ENCODE measurements at regions not wholly inside any gene's neighbourhood (a gene's known extent, or its start where the extent isn't known, plus 50 kb on each side); places are given as distances from the start of the nearest gene placed in this dataset.

DNA sequence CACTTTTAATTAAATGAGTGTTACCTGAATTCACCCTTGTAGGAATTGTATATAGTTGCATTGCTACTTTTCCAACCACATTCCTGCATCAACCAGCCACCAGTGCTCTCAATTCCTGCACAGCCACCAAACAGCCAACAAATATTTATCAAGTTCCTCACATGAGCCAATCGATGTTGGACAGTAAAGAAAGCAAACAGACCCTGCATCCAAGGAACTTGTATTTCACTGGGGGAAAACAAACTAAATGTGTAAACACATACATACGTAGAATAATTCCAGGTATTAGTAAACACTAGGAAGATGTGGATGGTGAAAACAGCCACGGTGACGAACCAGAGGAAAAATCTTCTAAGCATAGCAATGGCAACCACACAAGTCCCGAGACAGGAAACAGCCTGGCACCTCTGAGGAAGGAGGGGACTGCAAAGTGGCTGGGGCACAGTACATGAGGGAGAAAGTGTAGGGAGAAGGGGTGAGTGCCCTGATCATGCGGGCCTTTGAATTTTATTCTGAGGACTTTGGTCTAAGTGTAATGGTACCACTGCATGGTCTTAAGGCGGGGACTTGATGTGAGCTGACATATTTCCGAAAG, 111.2 kb downstream of the XRCC2 start:
- TF ChIP-seq, protein P1, sequence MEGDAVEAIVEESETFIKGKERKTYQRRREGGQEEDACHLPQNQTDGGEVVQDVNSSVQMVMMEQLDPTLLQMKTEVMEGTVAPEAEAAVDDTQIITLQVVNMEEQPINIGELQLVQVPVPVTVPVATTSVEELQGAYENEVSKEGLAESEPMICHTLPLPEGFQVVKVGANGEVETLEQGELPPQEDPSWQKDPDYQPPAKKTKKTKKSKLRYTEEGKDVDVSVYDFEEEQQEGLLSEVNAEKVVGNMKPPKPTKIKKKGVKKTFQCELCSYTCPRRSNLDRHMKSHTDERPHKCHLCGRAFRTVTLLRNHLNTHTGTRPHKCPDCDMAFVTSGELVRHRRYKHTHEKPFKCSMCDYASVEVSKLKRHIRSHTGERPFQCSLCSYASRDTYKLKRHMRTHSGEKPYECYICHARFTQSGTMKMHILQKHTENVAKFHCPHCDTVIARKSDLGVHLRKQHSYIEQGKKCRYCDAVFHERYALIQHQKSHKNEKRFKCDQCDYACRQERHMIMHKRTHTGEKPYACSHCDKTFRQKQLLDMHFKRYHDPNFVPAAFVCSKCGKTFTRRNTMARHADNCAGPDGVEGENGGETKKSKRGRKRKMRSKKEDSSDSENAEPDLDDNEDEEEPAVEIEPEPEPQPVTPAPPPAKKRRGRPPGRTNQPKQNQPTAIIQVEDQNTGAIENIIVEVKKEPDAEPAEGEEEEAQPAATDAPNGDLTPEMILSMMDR (IDR thresholded peaks at IDR 0.05): no peak
- TF ChIP-seq POLR2A (IDR thresholded peaks at IDR 0.05) (no peak), POLR2AphosphoS5 (IDR thresholded peaks at IDR 0.05) (no peak), EP300 (IDR thresholded peaks at IDR 0.05) (no peak)
- 53 to 65% methylated on average over 8 of the region's 8 CpGs for WGBS, 2 donors
- Histone ChIP-seq H3K9me3 (no peaks in the 10 kb centered on the region), H3K36me3 (no peaks in the 10 kb centered on the region), H3K4me1 (no peaks in the 10 kb centered on the region), H3K4me3 (no peak overlapping the region), H3K27ac (no peak overlapping the region), H3K27me3 (no peaks in the 10 kb centered on the region)
- intact Hi-C loops (cut with DNase I): no loop called here
- no peak for DNase-seq

DNA sequence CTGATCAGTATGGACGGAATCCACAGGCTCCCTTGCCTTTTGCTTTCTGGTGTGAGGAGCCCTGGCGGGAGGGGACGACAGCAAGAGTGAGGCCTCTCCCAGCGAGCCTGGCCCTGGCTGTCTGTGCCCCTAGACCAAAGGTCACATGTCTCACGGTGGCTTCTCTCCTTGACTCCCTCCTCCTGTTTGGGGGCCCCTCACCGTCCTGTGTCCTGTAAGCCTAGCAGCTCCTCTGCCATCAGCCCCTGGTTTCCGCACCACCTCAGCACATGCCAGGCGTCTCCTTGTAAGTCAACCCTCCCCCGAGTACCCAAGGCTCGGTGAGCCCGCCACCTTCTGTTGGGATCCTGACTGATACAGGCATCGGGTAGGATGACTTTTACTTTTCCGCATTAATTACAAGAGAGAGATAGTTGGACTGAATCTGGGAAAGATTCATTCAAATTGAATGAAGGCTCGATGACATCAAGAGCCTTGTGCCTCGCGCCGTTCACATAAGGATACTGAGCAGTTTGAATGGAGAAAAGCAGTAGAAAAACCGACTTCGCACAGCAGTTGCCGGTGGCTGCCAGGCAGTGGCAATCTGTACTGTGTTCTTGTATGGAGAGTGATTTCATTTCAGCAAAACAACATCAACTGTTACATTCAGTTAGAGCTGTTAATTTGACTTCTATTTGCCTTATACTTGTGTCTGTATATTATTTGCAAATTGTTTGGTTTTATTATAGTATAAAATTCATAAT, 119.8 kb downstream of the XRCC2 start:
- no peak overlapping the region for H3K27ac ChIP-seq
- no peak overlapping the region for H3K4me3 ChIP-seq
- DNase-seq: no peak
- TF ChIP-seq EP300 (IDR thresholded peaks at IDR 0.05): no peak
- TF ChIP-seq, protein P1 (IDR thresholded peaks at IDR 0.05): no peak
- no peak for TF ChIP-seq POLR2AphosphoS5 (IDR thresholded peaks at IDR 0.05)
- TF ChIP-seq POLR2A (IDR thresholded peaks at IDR 0.05): no peak
- H3K36me3 ChIP-seq: no peaks in the 10 kb centered on the region
- 90% methylated on average over 20 of the region's 20 CpGs for WGBS, 2 donors
- no peaks in the 10 kb centered on the region for H3K27me3 ChIP-seq
- no peaks in the 10 kb centered on the region for H3K4me1 ChIP-seq
- intact Hi-C loops (cut with DNase I): no loop called here
- no peaks in the 10 kb centered on the region for H3K9me3 ChIP-seq

DNA sequence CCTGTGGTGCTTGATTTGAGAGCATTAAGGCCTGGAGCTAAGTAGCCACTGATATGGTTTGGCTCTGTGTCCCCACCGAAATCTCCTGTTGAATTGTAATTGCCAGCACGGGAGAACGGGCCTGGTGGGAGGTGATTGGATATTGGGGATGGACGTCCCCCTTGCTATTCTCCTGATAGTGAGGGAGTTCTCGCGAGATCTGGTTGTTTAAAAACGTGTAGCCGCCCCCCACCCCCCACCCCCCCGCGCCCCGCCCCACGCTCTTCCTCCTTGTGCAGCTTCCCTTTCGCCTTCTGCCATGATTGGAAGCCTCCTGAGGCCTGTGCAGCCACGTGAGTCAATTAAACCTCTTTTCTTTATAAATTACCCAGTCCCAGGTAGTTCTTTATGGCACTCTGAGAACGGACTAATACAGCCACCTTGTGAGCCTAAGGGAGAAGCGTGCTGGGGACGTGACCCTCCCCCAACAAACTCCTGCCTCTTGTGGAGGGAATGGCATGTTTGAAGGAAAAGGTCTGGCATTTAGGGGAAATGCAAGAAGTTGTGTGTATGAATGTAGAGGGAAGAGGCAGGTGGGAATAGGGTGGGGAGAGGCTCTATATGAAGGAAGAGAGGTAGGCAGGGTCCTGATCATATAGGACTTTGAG, 118.0 kb upstream of the KMT2C start:
- Histone ChIP-seq H3K4me1 (no peaks in the 10 kb centered on the region), H3K36me3 (no peaks in the 10 kb centered on the region), H3K9me3 (no peaks in the 10 kb centered on the region), H3K27ac (no peak overlapping the region), H3K4me3 (no peak overlapping the region), H3K27me3 (no peaks in the 10 kb centered on the region)
- DNase-seq: no peak
- 79 to 83% methylated on average over 17 of the region's 17 CpGs for WGBS, 2 donors
- intact Hi-C loops (cut with DNase I): no loop called here
- TF ChIP-seq POLR2A (IDR thresholded peaks at IDR 0.05): no peak
- no peak for TF ChIP-seq EP300 (IDR thresholded peaks at IDR 0.05)

DNA sequence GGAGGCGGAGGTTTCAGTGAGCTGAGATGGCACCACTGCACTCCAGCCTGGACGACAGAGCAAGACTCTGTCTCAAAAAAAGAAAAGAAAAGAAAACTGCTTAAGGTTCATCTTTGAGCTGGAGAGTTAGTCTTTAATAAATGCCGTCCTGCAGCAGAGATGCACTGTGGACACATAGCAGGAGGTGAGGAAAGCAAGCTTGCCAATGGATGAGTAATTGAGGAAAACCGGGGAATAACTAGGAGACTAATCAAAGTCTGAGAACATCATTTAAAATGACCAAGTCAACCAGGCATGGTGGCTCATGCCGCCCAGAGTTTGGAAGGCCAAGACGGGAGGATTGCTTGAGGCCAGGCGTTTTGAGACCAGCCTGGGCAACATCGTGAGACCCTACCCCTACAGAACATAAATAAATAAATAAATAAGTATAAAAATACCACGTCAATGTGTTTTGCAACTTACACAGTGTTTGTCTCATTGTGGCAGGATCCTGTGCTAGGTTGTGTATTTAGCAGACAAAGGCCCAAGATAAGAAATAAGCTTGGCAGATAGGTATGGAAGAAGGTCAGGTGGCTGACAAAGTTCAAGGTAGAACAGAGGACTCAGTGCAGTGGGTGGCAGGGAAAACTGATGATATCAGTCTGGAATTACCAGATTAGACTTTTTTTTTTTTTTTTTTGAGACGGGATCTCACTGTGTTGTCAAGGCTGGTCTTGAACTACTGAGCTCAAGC, 115.7 kb upstream of the KMT2C start:
- no peak for DNase-seq
- Histone ChIP-seq H3K27ac (no peak overlapping the region), H3K27me3 (no peaks in the 10 kb centered on the region), H3K4me3 (no peak overlapping the region), H3K9me3 (no peaks in the 10 kb centered on the region), H3K4me1 (no peaks in the 10 kb centered on the region), H3K36me3 (no peaks in the 10 kb centered on the region)
- 88 to 92% methylated on average over 10 of the region's 10 CpGs for WGBS, 2 donors
- intact Hi-C loops (cut with DNase I): no loop called here
- TF ChIP-seq EP300 (IDR thresholded peaks at IDR 0.05): no peak

DNA sequence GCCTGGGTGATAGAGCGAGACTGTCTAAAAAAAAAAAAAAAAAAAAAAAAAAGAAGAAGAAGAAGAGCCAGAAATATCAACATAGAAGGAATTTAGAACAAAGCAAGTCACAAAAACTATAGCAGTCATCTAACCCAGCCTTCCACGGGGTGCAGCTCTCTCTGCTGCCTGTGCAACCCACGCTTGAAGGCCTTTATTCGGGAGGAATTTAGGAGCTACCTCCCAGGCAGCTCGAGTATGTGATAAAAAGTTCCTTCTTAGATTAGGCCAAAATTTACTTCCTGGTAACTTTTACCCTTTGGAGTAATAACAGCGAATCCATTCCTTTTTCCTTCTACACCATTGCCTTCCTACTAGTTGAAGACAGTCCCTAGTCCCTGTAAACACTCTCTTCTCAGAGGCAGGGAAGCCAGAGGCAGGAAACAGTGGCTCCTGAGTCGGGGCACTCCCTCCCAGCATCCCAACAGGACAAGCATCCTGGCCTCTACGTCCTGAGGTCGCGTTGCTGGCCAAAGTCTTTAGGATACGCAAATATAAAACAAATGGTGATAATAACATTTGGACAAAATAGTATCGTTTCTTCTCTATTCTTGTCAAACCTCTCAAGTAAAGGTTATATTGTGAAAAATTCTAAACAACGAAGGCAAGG, 109.3 kb upstream of the KMT2C start:
- WGBS, 2 donors: 56 to 71% methylated on average over 13 of the region's 13 CpGs
- H3K9me3 ChIP-seq: no peaks in the 10 kb centered on the region
- TF ChIP-seq EP300 (IDR thresholded peaks at IDR 0.05): no peak
- TF ChIP-seq POLR2AphosphoS5 (IDR thresholded peaks at IDR 0.05): no peak
- TF ChIP-seq POLR2A (IDR thresholded peaks at IDR 0.05): no peak
- TF ChIP-seq, protein P1 (IDR thresholded peaks at IDR 0.05): no peak
- peaks cover 0 to 3% (median 0%) of the 10 kb centered on the region in 3 donors for H3K27me3 ChIP-seq
- intact Hi-C loops (cut with DNase I): no loop called here
- H3K4me1 ChIP-seq: no peaks in the 10 kb centered on the region
- no peak overlapping the region for H3K27ac ChIP-seq
- H3K36me3 ChIP-seq: no peaks in the 10 kb centered on the region
- no peak overlapping the region for H3K4me3 ChIP-seq
- no peak for DNase-seq
